IMR-90 (cell line): ENCODE measurements at regions not wholly inside any gene's neighbourhood (a gene's known extent, or its start where the extent isn't known, plus 50 kb on each side); places are given as distances from the start of the nearest gene placed in this dataset.

Experiments used
- ATAC-seq: fragments of 200-7000 bp; cut with Tn5 transposase; 2 replicates; pipeline ENCODE4 v1.9.1; 2020; ENCODE audit warnings: low read depth, mild to moderate bottlenecking, moderate library complexity
- BruUV-seq: library from RNA; stranded (reverse); fragments of 400-500 nt; replicated peaks from 2 replicates; lab custom pipeline; 2021; lab: Mats Ljungman, UMichigan
- CTCF ChIA-PET: fragments of 300-600 bp; formaldehyde crosslinking; extraction: SDS; loops from one replicate; lab custom pipeline; 2021; ENCODE audit warnings: antibody characterized with exemption; lab: Yijun Ruan, JAX
- POLR2A ChIA-PET: fragments of 300-600 bp; sonication (Branson Sonifier 250); formaldehyde crosslinking; loops from one replicate; lab custom pipeline; 2022; ENCODE audit warnings: antibody characterized with exemption; ENCODE audit not compliant: unreplicated experiment; lab: Charles Lee
- DNase-seq: peaks from one replicate; pipeline ENCODE4 v3.0.0; 2013
- H2AFZ ChIP-seq: replicated peaks from 2 replicates; pipeline ENCODE3; 2013; ENCODE audit warnings: low read length, mild to moderate bottlenecking; ENCODE audit not compliant: poor library complexity
- H2AK5ac ChIP-seq: 2 replicates; pipeline ENCODE4 v1.6.1; 2013; ENCODE audit warnings: low read depth, low read length, inconsistent platforms
- H2AK9ac ChIP-seq: replicated peaks from 2 replicates; pipeline ENCODE3; 2013; ENCODE audit warnings: mild to moderate bottlenecking, low read depth, low read length, moderate library complexity; ENCODE audit not compliant: poor library complexity
- H2BK120ac ChIP-seq: 2 replicates; pipeline ENCODE4 v1.6.1; 2013; ENCODE audit warnings: low read depth, low read length, inconsistent platforms
- H2BK15ac ChIP-seq: 3 replicates; pipeline ENCODE4 v1.6.1; 2013; ENCODE audit warnings: low read depth, low read length, inconsistent platforms
- H2BK20ac ChIP-seq: 2 replicates; pipeline ENCODE4 v1.6.1; 2013; ENCODE audit warnings: low read depth, mild to moderate bottlenecking, inconsistent platforms, low read length, moderate library complexity
- H2BK5ac ChIP-seq: 2 replicates; pipeline ENCODE4 v1.6.1; 2013; ENCODE audit warnings: mild to moderate bottlenecking, low read depth, low read length, inconsistent platforms; ENCODE audit not compliant: poor library complexity, severe bottlenecking
- H3K14ac ChIP-seq: replicated peaks from 2 replicates; pipeline ENCODE4 v1.6.1; 2013; ENCODE audit warnings: low read depth, low read length, inconsistent platforms
- H3K18ac ChIP-seq: 2 replicates; pipeline ENCODE4 v1.6.1; 2013; ENCODE audit warnings: low read depth, low read length, control low read depth
- H3K23ac ChIP-seq: 2 replicates; pipeline ENCODE4 v1.6.1; 2013; ENCODE audit warnings: low read depth, low read length, inconsistent platforms
- H3K27ac ChIP-seq: 2 replicates; pipeline ENCODE4 v1.5.1; 2013; ENCODE audit warnings: mild to moderate bottlenecking, control low read depth, low read length; ENCODE audit not compliant: insufficient read depth
- H3K27me3 ChIP-seq: 2 replicates; pipeline ENCODE4 v1.6.1; 2013; ENCODE audit warnings: low read length; ENCODE audit not compliant: control insufficient read depth, insufficient read depth
- H3K36me3 ChIP-seq: 2 replicates; pipeline ENCODE4 v1.6.1; 2013; ENCODE audit warnings: low read length, mixed read lengths; ENCODE audit not compliant: control insufficient read depth, insufficient read depth
- H3K4ac ChIP-seq: 2 replicates; pipeline ENCODE4 v1.6.1; 2013; ENCODE audit warnings: low read depth, low read length, inconsistent platforms
- H3K4me1 ChIP-seq: 2 replicates; pipeline ENCODE4 v1.6.1; 2013; ENCODE audit warnings: low read length, mixed read lengths; ENCODE audit not compliant: control insufficient read depth, insufficient read depth
- H3K4me2 ChIP-seq: 2 replicates; pipeline ENCODE4 v1.6.1; 2013; ENCODE audit warnings: low read depth, mild to moderate bottlenecking, control low read depth, low read length, moderate library complexity
- H3K4me3 ChIP-seq: 2 replicates; pipeline ENCODE4 v1.5.1; 2013; ENCODE audit warnings: low read depth, mild to moderate bottlenecking, control low read depth, low read length, moderate library complexity; ENCODE audit not compliant: insufficient read depth
- H3K56ac ChIP-seq: 2 replicates; pipeline ENCODE4 v1.6.1; 2013; ENCODE audit warnings: low read length, inconsistent platforms; ENCODE audit not compliant: insufficient read depth; ENCODE audit errors: extremely low read depth
- H3K79me1 ChIP-seq, 2 experiments: 2 replicates each; pipeline ENCODE4 v1.6.1; 2013; ENCODE audit warnings: low read length in 2 of 2, inconsistent platforms in 1 of 2, low read depth in 1 of 2
- H3K9ac ChIP-seq: 2 replicates; pipeline ENCODE4 v1.6.1; 2013; ENCODE audit warnings: low read depth, low read length, control low read depth
- H3K9me1 ChIP-seq: 2 replicates; pipeline ENCODE4 v1.6.1; 2013; ENCODE audit warnings: low read length, inconsistent platforms; ENCODE audit not compliant: insufficient read depth
- H3K9me3 ChIP-seq: 2 replicates; pipeline ENCODE4 v1.6.1; 2013; ENCODE audit warnings: low read length; ENCODE audit not compliant: control insufficient read depth, insufficient read depth
- H4K20me1 ChIP-seq: 2 replicates; pipeline ENCODE4 v1.6.1; 2013; ENCODE audit warnings: low read length, inconsistent platforms; ENCODE audit not compliant: insufficient read depth
- H4K5ac ChIP-seq: 2 replicates; pipeline ENCODE4 v1.6.1; 2013; ENCODE audit warnings: mild to moderate bottlenecking, low read depth, low read length, control low read depth
- H4K8ac ChIP-seq, 2 experiments: 2 replicates each; pipeline ENCODE4 v1.6.1; 2013; ENCODE audit warnings: low read depth in 2 of 2, low read length in 2 of 2, control low read depth in 1 of 2, inconsistent platforms in 1 of 2
- H4K91ac ChIP-seq: 2 replicates; pipeline ENCODE4 v1.6.1; 2013; ENCODE audit warnings: low read depth, low read length, inconsistent platforms; ENCODE audit not compliant: insufficient read depth
- BHLHE40 ChIP-seq: fragments of 150-350 bp; IDR thresholded peaks from 2 replicates; pipeline ENCODE4 v1.6.1; 2016; ENCODE audit warnings: mild to moderate bottlenecking, low read depth, low read length
- CEBPB ChIP-seq: IDR thresholded peaks from 2 replicates; pipeline ENCODE4 v1.6.1; 2012; ENCODE audit warnings: low read depth, low read length, improper control_type of control experiment
- CHD1 ChIP-seq: IDR thresholded peaks from 2 replicates; pipeline ENCODE4 v1.6.1; 2012; ENCODE audit warnings: low read depth, low read length, improper control_type of control experiment
- CTCF ChIP-seq: conservative IDR thresholded peaks from 2 replicates; pipeline ENCODE4 v1.5.1; 2012; ENCODE audit warnings: mild to moderate bottlenecking, low read depth, low read length, improper control_type of control experiment
- FOS ChIP-seq: fragments of 150-350 bp; IDR thresholded peaks from 2 replicates; pipeline ENCODE4 v1.6.1; 2016; ENCODE audit warnings: low read depth, low read length
- MAFK ChIP-seq: IDR thresholded peaks from 2 replicates; pipeline ENCODE4 v1.6.1; 2012; ENCODE audit warnings: low read depth, low read length, improper control_type of control experiment
- MAZ ChIP-seq: IDR thresholded peaks from 2 replicates; pipeline ENCODE4 v1.6.1; 2012; ENCODE audit warnings: low read depth, mild to moderate bottlenecking, low read length, improper control_type of control experiment, moderate library complexity, borderline replicate concordance
- MXI1 ChIP-seq: IDR thresholded peaks from 2 replicates; pipeline ENCODE4 v1.6.1; 2012; ENCODE audit warnings: low read depth, mild to moderate bottlenecking, low read length, moderate library complexity, borderline replicate concordance
- NFE2L2 ChIP-seq: fragments of 150-350 bp; IDR thresholded peaks from 2 replicates; pipeline ENCODE4 v1.6.1; 2016; ENCODE audit warnings: low read depth, mild to moderate bottlenecking, low read length
- POLR2A ChIP-seq: IDR thresholded peaks from 2 replicates; pipeline ENCODE4 v1.6.1; 2012; ENCODE audit warnings: mild to moderate bottlenecking, low read depth, low read length
- RAD21 ChIP-seq: IDR thresholded peaks from 2 replicates; pipeline ENCODE4 v1.6.1; 2012; ENCODE audit warnings: low read length, improper control_type of control experiment
- RCOR1 ChIP-seq: IDR thresholded peaks from 2 replicates; pipeline ENCODE4 v1.6.1; 2012; ENCODE audit warnings: mild to moderate bottlenecking, low read length, improper control_type of control experiment; ENCODE audit not compliant: insufficient replicate concordance
- RFX5 ChIP-seq: IDR thresholded peaks from 2 replicates; pipeline ENCODE4 v1.8.0; 2012; ENCODE audit warnings: low read depth, mild to moderate bottlenecking, low read length, moderate library complexity
- SMC3 ChIP-seq: fragments of 150-350 bp; IDR thresholded peaks from 2 replicates; pipeline ENCODE4 v1.6.1; 2016; ENCODE audit warnings: low read depth, mild to moderate bottlenecking, antibody characterized with exemption, low read length, moderate library complexity
- USF2 ChIP-seq: fragments of 150-350 bp; IDR thresholded peaks from 2 replicates; pipeline ENCODE4 v1.6.1; 2017; ENCODE audit warnings: mild to moderate bottlenecking, antibody characterized with exemption, low read length, low read depth
- WGBS, 2 experiments: methylation state at CpG; one replicate each; pipeline versions ENCODE4 v1.1.5 to v1.1.7; 2013; ENCODE audit warnings: missing lambda C conversion rate in 2 of 2; ENCODE audit not compliant: insufficient read length in 1 of 2; ENCODE audit errors: extremely low coverage in 2 of 2; 5-methylcytosine and 5-hydroxymethylcytosine counted together
- dilution Hi-C: fragments of 300-500 bp; cut with HindIII; formaldehyde crosslinking; loops from one replicate; pipeline ENCODE4 v1.14.3; 2018; ENCODE audit warnings: low sequenced_read_pairs; ENCODE audit not compliant: unreplicated experiment
- in situ Hi-C: fragments of 300-500 bp; cut with MboI; formaldehyde crosslinking; loops from 3 replicates; pipeline ENCODE4 v1.14.3; 2019; ENCODE audit warnings: low sequenced_read_pairs, inconsistent platforms, mixed read lengths
- intact Hi-C: fragments of 100-400 bp; cut with micrococcal nuclease; formaldehyde crosslinking; loops from 2 replicates; pipeline ENCODE4 v1.10.0; 2022
- TF ChIP-seq, protein P1 (sequence below): fragments of 150-350 bp; IDR thresholded peaks from 2 replicates; pipeline ENCODE4 v1.6.1; 2016; ENCODE audit warnings: low read depth, mild to moderate bottlenecking, low read length, moderate library complexity, borderline replicate concordance

GRCh38 chr18:70398076-70398475 is 109.2 kb downstream of the SOCS6 start:
- H4K20me1 ChIP-seq = no peaks in the 10 kb centered on the region
- POLR2A ChIA-PET = no interaction called here
- TF ChIP-seq POLR2A (no peak), CEBPB (no peak), NFE2L2 (no peak), RAD21 (no peak), MXI1 (no peak), FOS (no peak), RCOR1 (no peak), CTCF (no peak), MAFK (no peak), BHLHE40 (no peak), RFX5 (no peak), MAZ (no peak), CHD1 (no peak), SMC3 (no peak), USF2 (no peak)
- TF ChIP-seq, protein P1, sequence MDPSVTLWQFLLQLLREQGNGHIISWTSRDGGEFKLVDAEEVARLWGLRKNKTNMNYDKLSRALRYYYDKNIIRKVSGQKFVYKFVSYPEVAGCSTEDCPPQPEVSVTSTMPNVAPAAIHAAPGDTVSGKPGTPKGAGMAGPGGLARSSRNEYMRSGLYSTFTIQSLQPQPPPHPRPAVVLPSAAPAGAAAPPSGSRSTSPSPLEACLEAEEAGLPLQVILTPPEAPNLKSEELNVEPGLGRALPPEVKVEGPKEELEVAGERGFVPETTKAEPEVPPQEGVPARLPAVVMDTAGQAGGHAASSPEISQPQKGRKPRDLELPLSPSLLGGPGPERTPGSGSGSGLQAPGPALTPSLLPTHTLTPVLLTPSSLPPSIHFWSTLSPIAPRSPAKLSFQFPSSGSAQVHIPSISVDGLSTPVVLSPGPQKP = no peak
- CTCF ChIA-PET = interaction anchor here (0.6 kb wide), 1 partner anchor 238 kb away, joined by 8 read pairs; no protein-coding TSS in a partner anchor
- no peak overlapping the region for H2BK120ac ChIP-seq
- H3K27ac ChIP-seq = no peak overlapping the region
- no peak overlapping the region for H2AK9ac ChIP-seq
- no peaks in the 10 kb centered on the region for H3K27me3 ChIP-seq
- no peak overlapping the region for H4K5ac ChIP-seq
- H3K36me3 ChIP-seq = no peaks in the 10 kb centered on the region
- H3K4me1 ChIP-seq = 0 out of 2 replicates have a peak, but pooled peaks cover 3% of the 10 kb centered on the region
- 0 out of 4 replicates have a peak overlapping the region, but pooled peaks of 1 of the 2 experiments have one; percentile 26 for H4K8ac ChIP-seq
- dilution Hi-C loops = no loop called here
- no peak overlapping the region for H4K91ac ChIP-seq
- H3K4me3 ChIP-seq = no peak overlapping the region
- intact Hi-C loops = no loop called here
- no CpG with 5 or more reads among the region's 1 CpG for WGBS, 2 experiments
- ATAC-seq = no peak
- no peak overlapping the region for H3K9ac ChIP-seq
- H3K4ac ChIP-seq = no peak overlapping the region
- H2BK5ac ChIP-seq = no peak overlapping the region
- DNase-seq = no peak
- no peak overlapping the region for H3K4me2 ChIP-seq
- H3K9me1 ChIP-seq = no peaks in the 10 kb centered on the region
- no peak overlapping the region for H2BK20ac ChIP-seq
- no TSS peak for BruUV-seq
- no peaks in the 10 kb centered on the region for H3K79me1 ChIP-seq
- H3K14ac ChIP-seq = no peak overlapping the region
- H3K18ac ChIP-seq = peak overlapping the region; percentile 62; the same call in 1 of the 2 replicates
- no peak overlapping the region for H3K56ac ChIP-seq
- no peak overlapping the region for H2AK5ac ChIP-seq
- H3K23ac ChIP-seq = no peak overlapping the region
- no peaks in the 10 kb centered on the region for H3K9me3 ChIP-seq
- no peak overlapping the region for H2AFZ ChIP-seq
- no peak overlapping the region for H2BK15ac ChIP-seq
- in situ Hi-C loops = no loop called here
